Adrenal gland (tissue), 9 donors: ENCODE measurements at regions not wholly inside any gene's neighbourhood (a gene's known extent, or its start where the extent isn't known, plus 50 kb on each side); places are given as distances from the start of the nearest gene placed in this dataset.

Source experiments
- DNase-seq, 7 donors: peaks; one replicate each; pipeline ENCODE4 v3.0.0-alpha.2; 2019 to 2020
- H3K27ac ChIP-seq, 5 donors: fragments of 200-600 bp; sonication (generic) in 4 of 5; 1 replicate in 3 of 5; 2 replicates in 2 of 5; pipeline versions ENCODE4 v1.5.1 to v1.8.0; 2016 to 2020; ENCODE audit warnings: mild to moderate bottlenecking in 1 of 5
- H3K27me3 ChIP-seq: fragments of 200-600 bp; 2 replicates; pipeline ENCODE4 v1.8.0; 2021
- H3K36me3 ChIP-seq, 2 donors: fragments of 200-600 bp; replicated peaks in 1 of 2; 1 replicate in 1 of 2; 2 replicates in 1 of 2; pipeline versions ENCODE4 v1.5.1 to v1.8.0; 2018 to 2022
- H3K4me1 ChIP-seq, 2 donors: fragments of 200-600 bp; replicated peaks in 1 of 2; 1 replicate in 1 of 2; 2 replicates in 1 of 2; pipeline versions ENCODE4 v1.5.1 to v1.8.0; 2018 to 2021
- H3K4me3 ChIP-seq, 4 donors: fragments of 200-600 bp; sonication (generic) in 3 of 4; one replicate each; pipeline ENCODE4 v1.5.1; 2016 to 2018
- H3K9me3 ChIP-seq, 3 donors: fragments of 200-600 bp; sonication (generic) in 1 of 3; replicated peaks in 1 of 3; 1 replicate in 2 of 3; 2 replicates in 1 of 3; pipeline versions ENCODE4 v1.5.1 to v1.8.0; 2016 to 2021
- POLR2A ChIP-seq, 2 donors: fragments of 450-650 bp; IDR thresholded peaks; one replicate each; pipeline ENCODE4 v1.6.1; 2017; ENCODE audit warnings: antibody characterized with exemption in 2 of 2, mild to moderate bottlenecking in 2 of 2, moderate library complexity in 1 of 2
- WGBS, 4 donors: extraction: QIAGEN DNeasy Blood & Tissue Kit in 2 of 4; methylation state at CpG; one replicate each; pipeline versions ENCODE4 v1.1.5 to v1.1.7; 2013 to 2017; 5-methylcytosine and 5-hydroxymethylcytosine counted together
- intact Hi-C, 2 donors: fragments of 100-400 bp; cut with DNase I; formaldehyde crosslinking; loops; one replicate each; pipeline versions ENCODE4 v1.14.1 to v1.15.0; 2022 to 2023
- TF ChIP-seq, protein P1 (sequence below), 6 experiments: fragments of 450-650 bp in 4 of 6; fragments of 200-600 bp in 2 of 6; sonication (generic) in 1 of 6; IDR thresholded peaks; 1 replicate in 5 of 6; 2 replicates in 1 of 6; pipeline versions ENCODE4 v1.5.1 to v1.8.0; 2016 to 2021; ENCODE audit warnings: antibody characterized with exemption in 6 of 6, mild to moderate bottlenecking in 2 of 6, moderate library complexity in 1 of 6
- donor health status: healthy with polysubstance abuse.
- donor health status: Bipolar disorder and iron deficiency.
- donor health status: DM: yes; HTN: yes; CAD: no.
- donor health status: DM: no; HTN: no; CAD: no.
- donor health status: DM: no; HTN: no; CAD: no.

DNA sequence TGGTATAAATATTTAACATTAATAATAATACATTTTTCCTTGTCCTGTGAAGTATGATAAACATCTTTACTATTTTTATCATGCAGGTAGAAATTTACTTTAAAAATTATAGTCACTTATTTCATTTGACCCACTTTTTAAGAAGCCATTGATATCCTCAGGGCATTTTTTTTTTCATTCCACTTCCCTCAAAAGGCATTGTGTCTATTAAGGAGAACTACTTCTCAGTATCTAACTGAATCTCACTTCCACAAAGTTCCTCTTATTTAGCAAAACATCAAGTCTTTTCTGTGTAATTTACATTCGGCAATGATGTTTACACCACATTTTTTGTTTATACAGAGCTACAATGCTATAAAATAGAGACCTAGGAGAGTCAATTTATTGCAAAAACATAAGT, 388.2 kb upstream of the AKR1E2 start:
- no peaks in the 10 kb centered on the region for H3K27me3 ChIP-seq
- 56 to 79% (median 67%) methylated on average over 1 of the region's 1 CpG for WGBS, 4 donors
- no peak overlapping the region for H3K27ac ChIP-seq
- H3K4me3 ChIP-seq: no peak overlapping the region
- H3K36me3 ChIP-seq: no peaks in the 10 kb centered on the region
- H3K4me1 ChIP-seq: no peaks in the 10 kb centered on the region
- no peak for DNase-seq
- TF ChIP-seq, protein P1, sequence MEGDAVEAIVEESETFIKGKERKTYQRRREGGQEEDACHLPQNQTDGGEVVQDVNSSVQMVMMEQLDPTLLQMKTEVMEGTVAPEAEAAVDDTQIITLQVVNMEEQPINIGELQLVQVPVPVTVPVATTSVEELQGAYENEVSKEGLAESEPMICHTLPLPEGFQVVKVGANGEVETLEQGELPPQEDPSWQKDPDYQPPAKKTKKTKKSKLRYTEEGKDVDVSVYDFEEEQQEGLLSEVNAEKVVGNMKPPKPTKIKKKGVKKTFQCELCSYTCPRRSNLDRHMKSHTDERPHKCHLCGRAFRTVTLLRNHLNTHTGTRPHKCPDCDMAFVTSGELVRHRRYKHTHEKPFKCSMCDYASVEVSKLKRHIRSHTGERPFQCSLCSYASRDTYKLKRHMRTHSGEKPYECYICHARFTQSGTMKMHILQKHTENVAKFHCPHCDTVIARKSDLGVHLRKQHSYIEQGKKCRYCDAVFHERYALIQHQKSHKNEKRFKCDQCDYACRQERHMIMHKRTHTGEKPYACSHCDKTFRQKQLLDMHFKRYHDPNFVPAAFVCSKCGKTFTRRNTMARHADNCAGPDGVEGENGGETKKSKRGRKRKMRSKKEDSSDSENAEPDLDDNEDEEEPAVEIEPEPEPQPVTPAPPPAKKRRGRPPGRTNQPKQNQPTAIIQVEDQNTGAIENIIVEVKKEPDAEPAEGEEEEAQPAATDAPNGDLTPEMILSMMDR (IDR thresholded peaks at IDR 0.05): no peak
- no peak for TF ChIP-seq POLR2A (IDR thresholded peaks at IDR 0.05)
- H3K9me3 ChIP-seq: no peaks in the 10 kb centered on the region
- intact Hi-C loops: no loop called here

DNA sequence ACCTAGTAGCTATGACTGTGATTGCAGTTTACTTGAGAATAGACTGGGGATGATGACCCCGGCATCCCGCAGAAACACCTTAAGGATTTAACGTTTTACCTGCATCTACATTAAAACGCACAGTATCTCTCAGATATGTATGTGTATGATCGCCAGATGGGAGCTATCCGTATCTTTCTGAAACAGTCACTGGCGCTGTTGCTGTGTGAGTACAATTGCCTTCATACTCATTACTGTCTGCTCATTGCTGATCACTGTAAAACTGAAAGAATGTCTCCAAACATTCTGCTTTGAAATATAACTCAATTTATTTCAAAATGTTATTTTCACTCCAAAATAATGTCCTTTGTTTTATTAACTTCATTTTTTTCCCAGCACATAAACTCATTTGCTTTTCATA, 388.9 kb upstream of the AKR1E2 start:
- H3K27me3 ChIP-seq: no peaks in the 10 kb centered on the region
- H3K4me3 ChIP-seq: no peak overlapping the region
- no peak overlapping the region for H3K27ac ChIP-seq
- intact Hi-C loops: no loop called here
- H3K36me3 ChIP-seq: no peaks in the 10 kb centered on the region
- DNase-seq: no peak
- no peaks in the 10 kb centered on the region for H3K9me3 ChIP-seq
- TF ChIP-seq, protein P1 (IDR thresholded peaks at IDR 0.05): no peak
- TF ChIP-seq POLR2A (IDR thresholded peaks at IDR 0.05): no peak
- WGBS, 4 donors: 79 to 85% (median 83%) methylated on average over 7 of the region's 7 CpGs
- H3K4me1 ChIP-seq: no peaks in the 10 kb centered on the region

DNA sequence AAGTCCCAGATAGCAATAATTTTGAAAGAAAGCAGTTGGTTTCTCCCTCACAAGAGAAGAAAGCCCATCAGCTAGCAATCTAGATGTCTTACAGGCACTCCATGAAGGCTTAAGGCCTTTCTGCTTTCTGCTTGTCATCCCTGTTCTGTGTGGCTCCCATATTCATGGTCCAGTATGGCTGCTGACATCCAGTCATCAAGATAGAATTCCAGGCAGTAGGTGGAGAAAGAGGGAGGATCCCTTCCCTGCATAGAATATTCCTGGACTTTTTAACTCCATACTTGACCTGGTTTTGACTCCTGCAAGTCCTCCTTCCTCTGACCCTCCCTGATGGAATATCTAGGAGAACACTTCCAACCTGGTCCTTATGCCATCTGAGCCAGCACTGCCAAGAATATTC, 389.9 kb upstream of the AKR1E2 start:
- no peak overlapping the region for H3K27ac ChIP-seq

DNA sequence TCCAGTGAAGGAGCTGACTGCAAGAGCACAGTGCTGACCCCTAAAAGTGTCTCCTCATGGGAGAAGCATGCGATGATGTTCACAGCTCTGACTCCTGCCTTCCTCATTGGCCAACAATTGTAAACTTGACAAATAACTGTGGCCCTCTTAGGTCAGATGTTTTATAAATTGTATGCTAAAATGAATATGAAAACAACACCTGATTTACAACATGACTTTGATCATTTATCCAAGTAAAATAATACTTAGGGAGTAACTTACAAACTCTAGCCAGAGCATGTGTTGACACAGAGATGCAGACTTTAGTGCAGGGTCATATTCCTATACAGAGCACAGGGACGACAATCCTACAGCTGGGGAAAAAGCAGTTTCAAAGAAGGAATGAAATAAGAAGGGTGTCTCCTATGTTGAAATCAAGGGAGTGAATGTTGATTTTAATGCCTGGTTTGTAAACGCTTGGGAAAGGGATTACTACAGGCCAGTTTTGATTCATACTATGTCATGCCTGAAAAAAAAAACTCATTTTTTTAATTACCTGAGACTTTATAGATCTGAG, 391.4 kb upstream of the AKR1E2 start:
- TF ChIP-seq POLR2A (IDR thresholded peaks at IDR 0.05): no peak
- TF ChIP-seq, protein P1 (IDR thresholded peaks at IDR 0.05): no peak
- WGBS, 4 donors: 79 to 90% (median 84%) methylated on average over 3 of the region's 3 CpGs
- DNase-seq: no peak
- Histone ChIP-seq H3K27me3 (no peaks in the 10 kb centered on the region), H3K9me3 (no peaks in the 10 kb centered on the region), H3K4me3 (no peak overlapping the region), H3K36me3 (no peaks in the 10 kb centered on the region), H3K27ac (no peak overlapping the region), H3K4me1 (no peaks in the 10 kb centered on the region)
- intact Hi-C loops: no loop called here

More for the DNA sequence above, 389.9 kb upstream of the AKR1E2 start:
- Histone ChIP-seq H3K9me3 (no peaks in the 10 kb centered on the region), H3K4me1 (no peaks in the 10 kb centered on the region), H3K27me3 (no peaks in the 10 kb centered on the region), H3K4me3 (no peak overlapping the region), H3K36me3 (no peaks in the 10 kb centered on the region)
- DNase-seq: no peak
- intact Hi-C loops: no loop called here
- no peak for TF ChIP-seq POLR2A (IDR thresholded peaks at IDR 0.05)
- TF ChIP-seq, protein P1 (IDR thresholded peaks at IDR 0.05): no peak
